Heart left ventricle (tissue), 16 donors: ENCODE measurements at regions not wholly inside any gene's neighbourhood (a gene's known extent, or its start where the extent isn't known, plus 50 kb on each side); places are given as distances from the start of the nearest gene placed in this dataset.
"Not testable (repeated sequence)": the region's sequence is repeated elsewhere in the genome, so short reads cannot be mapped to it uniquely, and the experiment has no call there.

Experiments used
- ATAC-seq, 4 donors: fragments of 200-7000 bp; cut with Tn5 transposase; one replicate each; pipeline ENCODE4 v1.9.1; 2020 to 2022; ENCODE audit warnings: moderate library complexity in 4 of 4, mild to moderate bottlenecking in 3 of 4, moderate number of reproducible peaks in 1 of 4
- DNase-seq, 5 donors: peaks; one replicate each; pipeline ENCODE4 v3.0.0-alpha.2; 2020
- H3K27ac ChIP-seq, 12 donors: fragments of 200-600 bp; sonication (generic) in 4 of 12; one replicate each; pipeline versions ENCODE4 v1.5.0 to v1.8.0; 2016 to 2022; ENCODE audit warnings: mild to moderate bottlenecking in 2 of 12
- H3K27me3 ChIP-seq, 9 donors: fragments of 200-600 bp; sonication (generic) in 2 of 9; one replicate each; pipeline versions ENCODE4 v1.5.1 to v1.8.0; 2016 to 2022; ENCODE audit warnings: mild to moderate bottlenecking in 3 of 9
- H3K36me3 ChIP-seq, 9 donors: fragments of 200-600 bp; sonication (generic) in 2 of 9; one replicate each; pipeline versions ENCODE4 v1.5.0 to v1.8.0; 2018 to 2022; ENCODE audit warnings: mild to moderate bottlenecking in 2 of 9
- H3K4me1 ChIP-seq, 12 donors: fragments of 200-600 bp; sonication (generic) in 4 of 12; one replicate each; pipeline versions ENCODE4 v1.5.0 to v1.8.0; 2016 to 2022; ENCODE audit warnings: mild to moderate bottlenecking in 3 of 12
- H3K4me3 ChIP-seq, 12 donors: fragments of 200-600 bp; sonication (generic) in 4 of 12; one replicate each; pipeline versions ENCODE4 v1.5.0 to v1.8.0; 2017 to 2022; ENCODE audit warnings: mild to moderate bottlenecking in 9 of 12, moderate library complexity in 4 of 12
- H3K9me3 ChIP-seq, 12 donors: fragments of 200-600 bp; sonication (generic) in 4 of 12; one replicate each; pipeline versions ENCODE4 v1.5.0 to v1.8.0; 2016 to 2022; ENCODE audit warnings: mild to moderate bottlenecking in 1 of 12
- POLR2A ChIP-seq, 2 donors: fragments of 450-650 bp; IDR thresholded peaks; one replicate each; pipeline ENCODE4 v1.6.1; 2017; ENCODE audit warnings: antibody characterized with exemption in 2 of 2, mild to moderate bottlenecking in 2 of 2, moderate library complexity in 2 of 2
- WGBS, 4 donors: extraction: QIAGEN DNeasy Blood & Tissue Kit in 2 of 4; methylation state at CpG; one replicate each; pipeline versions ENCODE4 v1.1.5 to v1.1.7; 2013 to 2018; 5-methylcytosine and 5-hydroxymethylcytosine counted together
- intact Hi-C, 10 donors: fragments of 100-400 bp; cut with DNase I; formaldehyde crosslinking; loops; one replicate each; pipeline versions ENCODE4 v1.11.1 to v1.14.2; 2022
- TF ChIP-seq, protein P1 (sequence below), 12 donors: fragments of 200-600 bp; sonication (generic) in 4 of 12; IDR thresholded peaks; one replicate each; pipeline versions ENCODE4 v1.5.0 to v1.8.0; 2018 to 2022; ENCODE audit warnings: antibody characterized with exemption in 12 of 12, mild to moderate bottlenecking in 5 of 12
- donor health status: ischemic (EF 13 %, LVEDD 7.1; RV severe dilation, severe dysfunction).
- donor health status: healthy with polysubstance abuse.
- donor health status: DM: no; HTN: yes; CAD: no.
- donor health status: DM: no; HTN: no; CAD: no.
- donor health status: ischemic (EF 25% LVEDD 6.9; RV normal size, moderate dysfunction).
- donor health status: ischemic (EF 25% LVEDD 5.7; RV mildly dilated, moderate dysfunction).
- donor health status: healthy.
- donor health status: DM: yes; HTN: yes; CAD: no.
- donor health status: ischemic (EF 35%, LVEDD 5.7; RV mildly dilated, moderate dysfunction).
- donor health status: nonischemic (EF 11% LVEDD 7.7; RV severe dilation, severe dysfunction).
- donor health status: DM: yes; HTN: yes; CAD: no.
- donor health status: PGD.
- donor health status: ischemic (EF 29% LVEDD 5.4; RV normal size, mild dysfunction).
- donor health status: nonischemic (EF 23%, LVEDD 6.1; RV moderate dilation, normal function).

DNA sequence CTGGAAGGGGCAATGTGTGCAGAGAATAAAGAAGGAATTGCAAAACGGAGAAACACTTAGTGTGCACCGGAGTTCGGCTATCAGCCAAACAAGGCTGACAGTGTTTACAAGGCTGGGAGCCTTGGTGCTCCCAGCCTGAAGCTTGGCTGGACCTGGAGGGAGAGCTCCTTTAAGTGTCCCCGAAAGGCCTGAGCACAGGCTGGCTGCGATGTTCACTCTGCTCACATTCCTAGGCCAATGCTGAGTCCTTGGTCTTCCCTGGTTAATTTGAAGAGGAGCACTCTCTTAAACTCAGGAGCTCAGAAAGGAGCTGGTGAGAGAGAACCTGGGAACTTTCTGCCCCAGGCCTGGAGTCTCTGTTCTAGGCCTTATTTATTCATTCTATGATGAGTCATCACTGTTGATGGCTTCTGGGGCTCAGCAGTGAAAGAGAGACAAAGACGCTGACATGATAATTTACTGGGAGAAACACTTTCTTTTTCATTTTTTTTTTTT is 88.6 kb upstream of the MYO10 start:
- Histone ChIP-seq H3K4me1 (peaks cover 0 to 15% (median 0%) of the 10 kb centered on the region in 12 donors), H3K27me3 (no peaks in the 10 kb centered on the region), H3K9me3 (no peaks in the 10 kb centered on the region), H3K36me3 (no peaks in the 10 kb centered on the region), H3K27ac (no peak overlapping the region), H3K4me3 (no peak overlapping the region)
- no peak for TF ChIP-seq POLR2A (IDR thresholded peaks at IDR 0.05)
- TF ChIP-seq, protein P1, sequence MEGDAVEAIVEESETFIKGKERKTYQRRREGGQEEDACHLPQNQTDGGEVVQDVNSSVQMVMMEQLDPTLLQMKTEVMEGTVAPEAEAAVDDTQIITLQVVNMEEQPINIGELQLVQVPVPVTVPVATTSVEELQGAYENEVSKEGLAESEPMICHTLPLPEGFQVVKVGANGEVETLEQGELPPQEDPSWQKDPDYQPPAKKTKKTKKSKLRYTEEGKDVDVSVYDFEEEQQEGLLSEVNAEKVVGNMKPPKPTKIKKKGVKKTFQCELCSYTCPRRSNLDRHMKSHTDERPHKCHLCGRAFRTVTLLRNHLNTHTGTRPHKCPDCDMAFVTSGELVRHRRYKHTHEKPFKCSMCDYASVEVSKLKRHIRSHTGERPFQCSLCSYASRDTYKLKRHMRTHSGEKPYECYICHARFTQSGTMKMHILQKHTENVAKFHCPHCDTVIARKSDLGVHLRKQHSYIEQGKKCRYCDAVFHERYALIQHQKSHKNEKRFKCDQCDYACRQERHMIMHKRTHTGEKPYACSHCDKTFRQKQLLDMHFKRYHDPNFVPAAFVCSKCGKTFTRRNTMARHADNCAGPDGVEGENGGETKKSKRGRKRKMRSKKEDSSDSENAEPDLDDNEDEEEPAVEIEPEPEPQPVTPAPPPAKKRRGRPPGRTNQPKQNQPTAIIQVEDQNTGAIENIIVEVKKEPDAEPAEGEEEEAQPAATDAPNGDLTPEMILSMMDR (IDR thresholded peaks at IDR 0.05), result no peak
- 80 to 88% (median 81%) methylated on average over 6 of the region's 6 CpGs for WGBS, 4 donors
- DNase-seq (no peak), ATAC-seq (no peak)
- intact Hi-C loops, result no loop called here

DNA sequence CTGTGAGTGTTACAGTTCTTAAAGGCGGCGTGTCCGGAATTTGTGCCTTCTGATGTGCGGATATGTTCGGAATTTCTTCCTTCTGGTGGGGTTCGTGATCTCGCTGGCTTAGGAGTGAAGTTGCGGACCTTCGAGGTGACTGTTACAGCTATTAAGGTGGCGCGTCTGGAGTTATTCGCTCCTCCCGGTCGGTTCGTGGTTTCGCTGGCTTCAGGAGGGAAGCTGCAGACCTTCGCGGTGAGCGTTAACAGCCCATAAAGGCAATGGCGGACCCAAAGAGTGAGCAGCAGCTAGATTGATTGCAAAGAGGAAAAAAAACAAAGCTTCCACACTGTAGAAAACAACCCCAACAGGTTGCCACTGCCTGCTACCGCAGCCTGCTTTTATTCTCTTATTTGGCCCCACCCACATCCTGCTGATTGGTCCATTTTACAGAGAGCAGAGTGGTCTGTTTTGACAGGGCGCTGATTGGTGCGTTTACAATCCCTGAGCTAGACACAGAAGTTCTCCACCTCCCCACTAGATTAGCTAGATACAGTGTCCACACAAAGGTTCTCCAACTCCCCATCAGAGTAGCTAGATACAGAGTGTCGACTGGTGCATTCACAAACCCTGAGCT is 95.7 kb upstream of the MYO10 start:
- H3K27ac ChIP-seq, intact Hi-C loops, H3K4me1 ChIP-seq, H3K27me3 ChIP-seq, H3K4me3 ChIP-seq, H3K9me3 ChIP-seq, ATAC-seq, DNase-seq, H3K36me3 ChIP-seq: not testable (repeated sequence)
- whole genome bisulfite sequencing, 4 donors, result 93 to 97% (median 96%) methylated on average over 23 to 24 of the region's 24 CpGs

DNA sequence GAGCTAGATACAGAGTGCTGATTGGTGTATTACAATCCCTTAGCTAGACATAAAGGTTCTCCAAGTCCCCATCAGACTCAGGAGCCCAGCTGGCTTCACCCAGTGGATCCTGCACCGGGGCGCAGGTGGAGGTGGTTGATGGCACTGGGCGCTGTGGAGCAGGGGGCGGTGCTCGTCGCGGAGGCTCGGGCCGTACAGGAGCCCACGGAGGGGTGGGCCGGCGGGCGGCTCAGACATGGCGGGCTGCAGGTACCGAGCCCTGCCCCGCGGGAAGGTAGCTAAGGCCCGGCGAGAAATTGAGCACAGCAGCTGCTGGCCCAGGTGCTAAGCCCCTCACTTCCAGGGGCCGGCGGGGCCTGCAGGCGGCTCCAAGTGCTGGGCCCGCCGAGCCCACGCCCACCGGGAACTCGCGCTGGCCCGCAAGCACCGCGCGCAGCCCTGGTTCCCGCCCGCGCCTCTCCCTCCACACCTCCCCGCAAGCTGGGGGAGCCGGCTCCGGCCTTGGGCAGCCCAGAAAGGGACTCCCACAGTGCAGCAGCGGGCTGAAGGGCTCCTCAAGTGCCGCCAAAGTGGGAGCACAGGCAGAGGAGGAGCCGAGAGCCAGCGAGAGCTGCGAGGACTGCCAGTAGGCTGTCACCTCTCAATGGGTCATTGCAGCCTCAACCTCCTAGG is 96.4 kb upstream of the MYO10 start:
- H3K4me3 ChIP-seq, H3K4me1 ChIP-seq, H3K36me3 ChIP-seq, H3K27ac ChIP-seq, H3K27me3 ChIP-seq, H3K9me3 ChIP-seq, DNase-seq, ATAC-seq, intact Hi-C loops: not testable (repeated sequence)
- 93 to 96% (median 94%) methylated on average over 19 to 43 of the region's 43 CpGs for WGBS, 4 donors

DNA sequence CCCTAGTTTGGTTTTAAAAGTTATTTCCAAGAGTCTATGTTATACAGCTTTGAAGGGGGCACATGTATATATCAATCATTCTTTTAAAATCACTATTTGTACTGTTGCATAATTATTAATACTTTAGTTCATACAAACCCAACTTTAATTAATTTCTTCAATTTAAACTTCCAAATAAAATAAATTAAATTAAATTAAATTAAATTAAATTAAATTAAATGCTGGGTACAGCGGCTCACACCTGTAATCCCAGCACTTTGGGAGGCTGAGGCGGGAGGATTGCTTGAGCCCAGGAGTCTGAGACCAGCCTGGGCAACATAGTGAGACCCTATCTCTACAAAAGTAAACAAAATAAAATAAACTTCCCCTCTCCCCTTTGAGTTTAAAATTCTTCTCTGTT is 98.9 kb upstream of the MYO10 start:
- WGBS, 4 donors, result 89 to 95% (median 93%) methylated on average over 2 of the region's 2 CpGs
- H3K36me3 ChIP-seq, H3K27me3 ChIP-seq, H3K4me3 ChIP-seq, H3K4me1 ChIP-seq, H3K9me3 ChIP-seq, ATAC-seq, intact Hi-C loops, H3K27ac ChIP-seq, DNase-seq: not testable (repeated sequence)

DNA sequence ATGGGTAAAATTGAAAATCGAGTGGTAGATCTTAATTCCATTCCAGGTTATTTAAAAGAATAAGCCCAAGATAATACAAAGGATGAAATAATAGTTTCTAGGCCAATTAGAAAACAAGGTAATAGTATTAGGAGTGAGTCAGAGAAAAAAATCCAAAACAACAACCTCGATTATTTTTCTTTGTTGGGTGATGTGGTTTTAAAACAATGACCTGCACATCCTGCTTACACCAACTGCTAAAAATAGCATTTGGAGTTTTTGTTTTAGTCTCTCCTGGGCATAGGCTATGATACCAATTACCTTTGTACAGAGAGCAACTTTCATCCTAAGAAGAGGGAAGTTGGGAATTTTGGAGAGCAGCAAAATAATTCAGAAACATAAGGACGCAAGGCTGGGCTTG is 101.7 kb upstream of the MYO10 start:
- 56 to 76% (median 67%) methylated on average over 3 of the region's 3 CpGs for WGBS, 4 donors
- Histone ChIP-seq H3K36me3 (no peaks in the 10 kb centered on the region), H3K4me3 (no peak overlapping the region), H3K27me3 (no peaks in the 10 kb centered on the region), H3K27ac (peak overlapping the region in 9 of 12 donors; percentile 5 to 69 (median 46)), H3K4me1 (peaks cover 0 to 10% (median 0%) of the 10 kb centered on the region in 12 donors), H3K9me3 (no peaks in the 10 kb centered on the region)
- no peak for DNase-seq
- TF ChIP-seq, protein P1 (IDR thresholded peaks at IDR 0.05), result no peak
- no peak for TF ChIP-seq POLR2A (IDR thresholded peaks at IDR 0.05)
- ATAC-seq, result peak in 3 of 4 donors; percentile 16 to 74 (median 41)
- intact Hi-C loops, result no loop called here
